ENCODE measurements at regions not wholly inside any gene's neighbourhood (a gene's known extent, or its start where the extent isn't known, plus 50 kb on each side); places are given as distances from the start of the nearest gene placed in this dataset.

- no peaks in the 10 kb centered on the region for H3K9me3 Mint-ChIP-seq
- no peak overlapping the region for H3K27ac Mint-ChIP-seq
- no peaks in the 10 kb centered on the region for H3K36me3 Mint-ChIP-seq
- Histone ChIP-seq H3K27ac (ENCODE audit: low read depth, low read length) (no peak overlapping the region), H3K9me3 (ENCODE audit: control insufficient read depth in 2 of 3, low read length in 3 of 3) (no peaks in the 10 kb centered on the region), H3K27me3 (ENCODE audit: control insufficient read depth in 2 of 2, insufficient read depth in 2 of 2, low read length in 2 of 2) (no peaks in the 10 kb centered on the region), H3K36me3 (ENCODE audit: control insufficient read depth in 2 of 3, insufficient read depth in 3 of 3, low read length in 3 of 3) (no peaks in the 10 kb centered on the region), H3K4me1 (ENCODE audit: control insufficient read depth in 2 of 2, insufficient read depth in 2 of 2, low read length in 2 of 2) (no peaks in the 10 kb centered on the region), H3K4me3 (ENCODE audit: low read length) (no peak overlapping the region)
- H3K27me3 Mint-ChIP-seq, result peaks cover 5 to 25% (median 9%) of the 10 kb centered on the region in 5 donors
- CTCF ChIA-PET, result no interaction called here
- no peaks in the 10 kb centered on the region for H3K4me1 Mint-ChIP-seq
- ATAC-seq (no peak), DNase-seq (no peak)
- intact Hi-C loops (cut with micrococcal nuclease), result no loop called here
- H3K4me3 Mint-ChIP-seq, result no peak overlapping the region
- POLR2A ChIA-PET, result no interaction called here
Observed at GRCh38 chr5:103425686-103426454, 136.7 kb downstream of the NUDT12 start.

GRCh38 chr5:103424453-103425205 lies 138.0 kb downstream of the NUDT12 start:
- H3K36me3 Mint-ChIP-seq, result no peaks in the 10 kb centered on the region
- Histone ChIP-seq H3K4me1 (ENCODE audit: control insufficient read depth in 2 of 2, insufficient read depth in 2 of 2, low read length in 2 of 2) (no peaks in the 10 kb centered on the region), H3K4me3 (ENCODE audit: low read length) (no peak overlapping the region), H3K27me3 (ENCODE audit: control insufficient read depth in 2 of 2, insufficient read depth in 2 of 2, low read length in 2 of 2) (no peaks in the 10 kb centered on the region), H3K27ac (ENCODE audit: low read depth, low read length) (no peak overlapping the region), H3K36me3 (ENCODE audit: control insufficient read depth in 2 of 3, insufficient read depth in 3 of 3, low read length in 3 of 3) (no peaks in the 10 kb centered on the region), H3K9me3 (ENCODE audit: control insufficient read depth in 2 of 3, low read length in 3 of 3) (no peaks in the 10 kb centered on the region)
- no peak overlapping the region for H3K27ac Mint-ChIP-seq
- H3K27me3 Mint-ChIP-seq, result peaks cover 5 to 25% (median 14%) of the 10 kb centered on the region in 5 donors
- H3K9me3 Mint-ChIP-seq, result no peaks in the 10 kb centered on the region
- POLR2A ChIA-PET, result no interaction called here
- ATAC-seq, result no peak
- H3K4me1 Mint-ChIP-seq, result no peaks in the 10 kb centered on the region
- no peak for DNase-seq
- intact Hi-C loops (cut with micrococcal nuclease), result no loop called here
- H3K4me3 Mint-ChIP-seq, result no peak overlapping the region
- CTCF ChIA-PET, result no interaction called here

GRCh38 chr5:103424026-103424425 lies 138.6 kb downstream of the NUDT12 start:
- no peak for ATAC-seq
- Histone ChIP-seq H3K4me1 (ENCODE audit: control insufficient read depth in 2 of 2, insufficient read depth in 2 of 2, low read length in 2 of 2) (no peaks in the 10 kb centered on the region), H3K36me3 (ENCODE audit: control insufficient read depth in 2 of 3, insufficient read depth in 3 of 3, low read length in 3 of 3) (no peaks in the 10 kb centered on the region), H3K9me3 (ENCODE audit: control insufficient read depth in 2 of 3, low read length in 3 of 3) (no peaks in the 10 kb centered on the region), H3K27ac (ENCODE audit: low read depth, low read length) (no peak overlapping the region), H3K4me3 (ENCODE audit: low read length) (no peak overlapping the region), H3K27me3 (ENCODE audit: control insufficient read depth in 2 of 2, insufficient read depth in 2 of 2, low read length in 2 of 2) (no peaks in the 10 kb centered on the region)
- H3K4me1 Mint-ChIP-seq, result no peaks in the 10 kb centered on the region
- no peaks in the 10 kb centered on the region for H3K36me3 Mint-ChIP-seq
- H3K4me3 Mint-ChIP-seq, result no peak overlapping the region
- H3K27me3 Mint-ChIP-seq, result peaks cover 5 to 25% (median 14%) of the 10 kb centered on the region in 5 donors
- POLR2A ChIA-PET, result no interaction called here
- intact Hi-C loops (cut with micrococcal nuclease), result no loop called here
- CTCF ChIA-PET, result no interaction called here
- no peak overlapping the region for H3K27ac Mint-ChIP-seq
- H3K9me3 Mint-ChIP-seq, result no peaks in the 10 kb centered on the region
- no peak for DNase-seq

- ChIA-PET POLR2A (no interaction called here), CTCF (no interaction called here)
- Histone ChIP-seq H3K9me3 (ENCODE audit: control insufficient read depth in 2 of 3, low read length in 3 of 3) (no peaks in the 10 kb centered on the region), H3K4me1 (ENCODE audit: control insufficient read depth in 2 of 2, insufficient read depth in 2 of 2, low read length in 2 of 2) (no peaks in the 10 kb centered on the region), H3K4me3 (ENCODE audit: low read length) (no peak overlapping the region), H3K36me3 (ENCODE audit: control insufficient read depth in 2 of 3, insufficient read depth in 3 of 3, low read length in 3 of 3) (no peaks in the 10 kb centered on the region), H3K27me3 (ENCODE audit: control insufficient read depth in 2 of 2, insufficient read depth in 2 of 2, low read length in 2 of 2) (no peaks in the 10 kb centered on the region), H3K27ac (ENCODE audit: low read depth, low read length) (no peak overlapping the region)
- intact Hi-C loops (cut with micrococcal nuclease), result no loop called here
- H3K4me3 Mint-ChIP-seq, result no peak overlapping the region
- H3K4me1 Mint-ChIP-seq, result no peaks in the 10 kb centered on the region
- no peaks in the 10 kb centered on the region for H3K36me3 Mint-ChIP-seq
- H3K27ac Mint-ChIP-seq, result no peak overlapping the region
- ATAC-seq, result no peak
- H3K27me3 Mint-ChIP-seq, result peaks cover 16 to 24% (median 18%) of the 10 kb centered on the region in 5 donors
- H3K9me3 Mint-ChIP-seq, result no peaks in the 10 kb centered on the region
- no peak for DNase-seq
Observed at GRCh38 chr5:103422756-103423155, 139.8 kb downstream of the NUDT12 start.

GRCh38 chr5:103414604-103415003 lies 148.0 kb downstream of the NUDT12 start:
- intact Hi-C loops (cut with micrococcal nuclease), result no loop called here
- Mint-ChIP-seq H3K27me3 (peaks cover 14 to 47% (median 36%) of the 10 kb centered on the region in 5 donors), H3K4me3 (no peak overlapping the region), H3K27ac (no peak overlapping the region), H3K4me1 (no peaks in the 10 kb centered on the region), H3K9me3 (peaks cover 0 to 1% (median 0%) of the 10 kb centered on the region in 11 donors), H3K36me3 (no peaks in the 10 kb centered on the region)
- Histone ChIP-seq H3K4me3 (ENCODE audit: low read length) (no peak overlapping the region), H3K27ac (ENCODE audit: low read depth, low read length) (no peak overlapping the region), H3K4me1 (ENCODE audit: control insufficient read depth in 2 of 2, insufficient read depth in 2 of 2, low read length in 2 of 2) (no peaks in the 10 kb centered on the region), H3K27me3 (ENCODE audit: control insufficient read depth in 2 of 2, insufficient read depth in 2 of 2, low read length in 2 of 2) (no peaks in the 10 kb centered on the region), H3K9me3 (ENCODE audit: control insufficient read depth in 2 of 3, low read length in 3 of 3) (no peaks in the 10 kb centered on the region), H3K36me3 (ENCODE audit: control insufficient read depth in 2 of 3, insufficient read depth in 3 of 3, low read length in 3 of 3) (no peaks in the 10 kb centered on the region)
- CTCF ChIA-PET, result no interaction called here
- DNase-seq (no peak), ATAC-seq (no peak)
- POLR2A ChIA-PET, result no interaction called here

GRCh38 chr5:103411711-103412110 lies 150.9 kb downstream of the NUDT12 start:
- Histone ChIP-seq H3K4me3 (ENCODE audit: low read length) (no peak overlapping the region), H3K27ac (ENCODE audit: low read depth, low read length) (no peak overlapping the region), H3K4me1 (ENCODE audit: control insufficient read depth in 2 of 2, insufficient read depth in 2 of 2, low read length in 2 of 2) (no peaks in the 10 kb centered on the region), H3K27me3 (ENCODE audit: control insufficient read depth in 2 of 2, insufficient read depth in 2 of 2, low read length in 2 of 2) (no peaks in the 10 kb centered on the region), H3K36me3 (ENCODE audit: control insufficient read depth in 2 of 3, insufficient read depth in 3 of 3, low read length in 3 of 3) (no peaks in the 10 kb centered on the region), H3K9me3 (ENCODE audit: control insufficient read depth in 2 of 3, low read length in 3 of 3) (no peaks in the 10 kb centered on the region)
- H3K4me3 Mint-ChIP-seq, result no peak overlapping the region
- H3K27ac Mint-ChIP-seq, result no peak overlapping the region
- H3K4me1 Mint-ChIP-seq, result no peaks in the 10 kb centered on the region
- peaks cover 10 to 42% (median 24%) of the 10 kb centered on the region in 5 donors for H3K27me3 Mint-ChIP-seq
- no peak for DNase-seq
- ATAC-seq, result no peak
- H3K36me3 Mint-ChIP-seq, result no peaks in the 10 kb centered on the region
- intact Hi-C loops (cut with micrococcal nuclease), result no loop called here
- POLR2A ChIA-PET, result no interaction called here
- CTCF ChIA-PET, result no interaction called here
- H3K9me3 Mint-ChIP-seq, result peaks cover 0 to 1% (median 0%) of the 10 kb centered on the region in 11 donors

- no peak for ATAC-seq
Observed at GRCh38 chr5:103410172-103410571, 151.6 kb downstream of the MACIR start.

More at GRCh38 chr5:103410172-103410571, 151.6 kb downstream of the MACIR start:
- H3K27ac Mint-ChIP-seq, result no peak overlapping the region
- H3K4me1 Mint-ChIP-seq, result no peaks in the 10 kb centered on the region
- no peak for DNase-seq
- H3K4me3 Mint-ChIP-seq, result no peak overlapping the region
- no peak overlapping the region for H3K4me3 ChIP-seq (ENCODE audit: low read length)
- H3K36me3 Mint-ChIP-seq, result no peaks in the 10 kb centered on the region
- POLR2A ChIA-PET, result no interaction called here
- CTCF ChIA-PET, result no interaction called here
- peaks cover 0 to 1% (median 0%) of the 10 kb centered on the region in 11 donors for H3K9me3 Mint-ChIP-seq
- H3K27me3 Mint-ChIP-seq, result peaks cover 11 to 32% (median 15%) of the 10 kb centered on the region in 5 donors
- H3K9me3 ChIP-seq (ENCODE audit: control insufficient read depth in 2 of 3, low read length in 3 of 3), result no peaks in the 10 kb centered on the region
- H3K27ac ChIP-seq (ENCODE audit: low read depth, low read length), result no peak overlapping the region
- no peaks in the 10 kb centered on the region for H3K27me3 ChIP-seq (ENCODE audit: control insufficient read depth in 2 of 2, insufficient read depth in 2 of 2, low read length in 2 of 2)
- H3K4me1 ChIP-seq (ENCODE audit: control insufficient read depth in 2 of 2, insufficient read depth in 2 of 2, low read length in 2 of 2), result no peaks in the 10 kb centered on the region
- intact Hi-C loops (cut with micrococcal nuclease), result no loop called here
- H3K36me3 ChIP-seq (ENCODE audit: control insufficient read depth in 2 of 3, insufficient read depth in 3 of 3, low read length in 3 of 3), result no peaks in the 10 kb centered on the region

All from naive thymus-derived CD4-positive, alpha-beta T cell (primary cell).